GM08714 (cell line): ENCODE measurements at regions not wholly inside any gene's neighbourhood (a gene's known extent, or its start where the extent isn't known, plus 50 kb on each side); places are given as distances from the start of the nearest gene placed in this dataset.
"Not testable (repeated sequence)": the region's sequence is repeated elsewhere in the genome, so short reads cannot be mapped to it uniquely, and the experiment has no call there.

Experiments used
- H3K4me3 ChIP-seq: fragments of 200-500 bp; sonication (Bioruptor generic); 2 replicates; pipeline ENCODE4 v1.5.1; 2014; ENCODE audit warnings: mild to moderate bottlenecking, low read length, inconsistent platforms
- ZNF274 ChIP-seq: IDR thresholded peaks from 2 replicates; pipeline ENCODE4 v1.6.1; 2012; ENCODE audit warnings: mild to moderate bottlenecking, low read depth, low read length

DNA sequence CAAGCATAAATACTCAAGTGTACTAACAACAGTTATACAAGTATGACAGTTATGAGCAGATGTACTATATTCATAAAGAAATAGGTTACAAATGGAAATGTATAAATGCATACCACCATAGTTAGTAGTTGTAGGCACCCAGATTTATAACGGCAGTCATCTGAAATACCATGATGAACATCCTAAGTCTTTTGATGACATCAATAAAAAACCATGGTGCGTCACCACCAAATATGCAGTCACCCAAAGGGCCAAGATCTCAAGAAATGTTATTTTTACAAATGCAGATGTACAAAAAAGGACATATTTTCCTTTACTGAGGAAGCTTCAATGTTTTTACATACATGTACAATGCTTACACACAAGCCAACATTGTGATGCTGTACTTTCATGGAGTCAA, 70.8 kb upstream of the XPA start:
- TF ChIP-seq ZNF274 = no peak
- no peak overlapping the region for H3K4me3 ChIP-seq

DNA sequence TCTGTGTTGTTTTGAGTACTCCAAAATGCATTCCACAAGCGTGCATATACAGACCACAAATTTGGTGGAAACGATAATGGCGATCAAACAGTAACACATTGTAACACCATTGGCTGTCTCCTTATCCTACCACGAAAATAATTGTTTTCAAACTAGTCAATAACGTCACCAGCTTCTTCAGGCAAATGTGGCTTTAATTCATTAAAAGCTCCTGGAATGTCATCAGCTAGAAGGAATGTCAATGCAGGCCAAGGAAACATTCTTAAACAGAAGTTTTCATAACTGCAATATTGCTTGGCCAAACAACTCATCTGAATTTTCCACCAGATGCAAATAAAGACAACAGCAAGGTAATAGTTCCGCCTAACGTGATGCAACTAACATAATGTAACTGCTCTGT, 71.6 kb upstream of the XPA start:
- no peak for TF ChIP-seq ZNF274
- no peak overlapping the region for H3K4me3 ChIP-seq

DNA sequence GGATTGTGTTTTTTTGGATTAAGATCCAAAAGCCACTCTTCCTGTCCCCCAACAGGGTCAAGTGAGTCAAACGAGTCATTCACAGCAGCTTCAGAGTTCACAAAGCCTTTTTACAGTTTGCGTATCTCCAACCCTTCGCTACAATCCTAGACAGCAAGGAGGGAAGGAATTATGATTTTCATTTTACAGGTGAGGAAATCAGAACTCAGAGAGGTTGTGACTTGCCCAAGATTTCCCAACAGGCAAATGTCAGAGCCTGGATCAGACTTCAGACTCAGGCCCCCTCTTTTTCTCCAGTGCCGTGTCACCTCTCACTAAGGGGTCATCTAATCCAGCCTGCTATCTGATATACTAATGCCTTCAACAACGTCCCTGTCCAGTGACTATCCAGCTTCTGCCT, 72.1 kb upstream of the XPA start:
- no peak overlapping the region for H3K4me3 ChIP-seq
- no peak for TF ChIP-seq ZNF274

DNA sequence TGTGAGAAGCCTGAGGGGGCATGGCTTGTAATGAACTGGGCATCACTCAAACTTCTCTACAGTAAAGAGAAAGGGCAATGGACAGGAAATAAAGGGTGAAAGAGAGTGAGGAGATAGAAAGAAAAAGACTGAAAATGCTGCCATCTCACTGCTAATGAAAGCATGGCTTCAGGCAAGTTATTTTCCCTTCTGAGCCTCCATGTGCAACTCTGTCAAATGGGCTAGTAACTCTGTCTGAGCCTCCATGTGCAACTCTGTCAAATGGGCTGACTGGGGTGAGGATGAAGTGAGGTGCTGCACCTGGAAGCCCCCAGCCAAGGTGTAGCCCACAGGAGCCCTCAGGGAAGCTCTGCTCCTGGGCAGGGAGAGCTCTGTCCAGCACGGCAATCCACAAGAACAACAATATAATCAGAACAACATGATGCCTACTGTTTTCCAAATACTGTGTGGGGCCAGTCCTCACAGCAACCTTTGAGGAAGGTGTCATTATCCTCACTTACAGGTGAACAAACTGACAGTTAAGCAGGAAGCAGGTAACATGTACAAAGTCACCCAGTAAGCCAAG, 73.8 kb upstream of the XPA start:
- TF ChIP-seq ZNF274 = no peak
- no peak overlapping the region for H3K4me3 ChIP-seq

DNA sequence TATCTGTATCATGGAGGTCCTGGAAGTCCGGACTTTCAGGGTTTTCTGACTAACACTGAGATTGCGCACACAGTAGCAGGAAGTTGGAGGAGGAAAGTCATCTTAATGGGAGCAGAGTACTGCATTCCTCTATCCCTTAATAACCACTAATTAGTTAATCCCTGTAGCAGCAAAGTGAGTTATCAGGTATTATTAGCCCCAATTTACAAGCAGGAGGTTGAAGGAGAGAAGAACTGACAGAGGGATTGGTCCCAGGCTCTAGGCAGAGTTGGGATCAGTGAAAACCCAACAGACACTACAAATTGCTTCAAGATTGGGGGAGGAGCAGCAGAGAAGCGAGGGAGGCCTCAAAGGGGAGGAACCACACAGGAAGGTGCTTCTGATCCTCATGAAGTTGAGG, 74.5 kb upstream of the XPA start:
- TF ChIP-seq ZNF274 = no peak

DNA sequence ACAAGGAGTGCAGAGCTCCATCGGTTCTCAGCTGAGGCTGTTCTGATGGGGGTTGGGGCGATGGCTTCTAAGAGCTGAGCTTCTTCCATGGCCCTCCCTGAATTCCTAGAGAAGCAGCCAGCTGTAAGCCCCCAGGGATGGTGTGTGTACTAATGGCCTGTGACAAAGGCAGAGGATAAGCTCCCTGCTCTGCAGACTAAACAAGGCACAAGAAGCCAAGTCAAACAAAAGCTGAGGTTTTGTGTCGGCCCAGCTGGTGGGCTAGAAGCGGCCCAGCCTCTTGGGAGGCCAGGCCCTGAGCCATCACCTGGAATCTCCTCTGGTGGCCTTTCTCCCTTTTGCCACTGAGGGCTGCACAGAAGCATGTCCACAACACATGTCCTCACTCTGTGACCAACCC, 75.0 kb upstream of the XPA start:
- TF ChIP-seq ZNF274 = no peak
- no peak overlapping the region for H3K4me3 ChIP-seq

More for the DNA sequence above, 74.5 kb upstream of the XPA start:
- H3K4me3 ChIP-seq = no peak overlapping the region

DNA sequence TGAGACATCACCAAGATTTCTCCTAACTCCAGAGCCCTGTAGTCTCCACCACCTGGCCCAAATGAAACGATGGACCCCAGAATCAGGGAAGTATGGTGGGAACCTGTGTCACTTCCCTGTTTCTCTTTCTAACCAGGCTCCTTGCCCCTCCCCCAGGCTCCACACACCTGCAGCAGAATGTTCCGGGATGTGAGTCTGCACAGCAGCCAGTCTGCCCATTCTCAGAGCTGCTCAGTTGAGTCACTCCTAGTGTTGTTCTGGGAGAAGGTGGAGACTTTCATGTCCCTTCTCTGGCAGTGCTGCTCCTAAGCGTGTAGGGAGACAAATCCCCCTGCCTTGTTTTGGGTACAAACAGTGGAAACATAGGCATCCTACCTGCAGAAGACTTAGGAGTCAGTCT, 76.0 kb upstream of the XPA start:
- H3K4me3 ChIP-seq = no peak overlapping the region
- no peak for TF ChIP-seq ZNF274

DNA sequence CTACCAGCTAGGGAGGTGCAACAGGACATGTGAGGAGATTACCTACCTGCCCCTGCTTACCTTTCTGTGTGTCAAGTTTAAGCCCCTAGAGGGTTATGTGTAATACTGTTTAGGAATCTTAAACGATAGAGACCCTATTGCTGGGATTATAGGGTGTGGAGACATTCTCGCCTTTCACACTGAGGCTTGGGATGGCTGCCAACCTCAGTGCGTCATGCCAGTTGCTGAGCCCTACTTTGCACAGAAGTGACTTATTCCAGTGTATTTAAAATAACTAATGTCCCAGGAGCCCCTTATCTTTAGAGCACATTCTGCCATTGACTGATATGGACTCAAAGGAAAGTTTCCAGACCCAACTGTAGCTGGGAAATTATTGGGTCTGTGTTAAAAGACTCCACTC, 76.6 kb upstream of the XPA start:
- no peak for TF ChIP-seq ZNF274
- no peak overlapping the region for H3K4me3 ChIP-seq

DNA sequence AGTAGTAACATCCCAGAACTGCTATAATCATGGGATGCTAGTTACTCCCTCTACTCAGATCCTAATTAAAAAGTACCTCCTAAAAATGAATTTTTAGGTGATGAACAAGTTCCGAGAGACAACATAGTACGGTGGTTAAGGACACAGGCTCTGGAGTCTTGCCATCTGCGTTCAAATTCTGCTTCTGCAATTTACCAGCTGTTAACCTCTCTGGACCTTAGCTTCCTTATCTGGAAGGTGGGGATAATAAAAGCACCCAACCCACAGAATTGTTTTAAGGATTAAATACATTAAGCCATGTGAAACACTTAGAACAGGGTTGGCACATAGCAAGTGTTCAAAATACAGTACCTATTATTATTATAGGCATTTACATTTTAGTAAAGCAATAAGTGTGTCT, 77.5 kb upstream of the XPA start:
- H3K4me3 ChIP-seq = no peak overlapping the region
- no peak for TF ChIP-seq ZNF274

DNA sequence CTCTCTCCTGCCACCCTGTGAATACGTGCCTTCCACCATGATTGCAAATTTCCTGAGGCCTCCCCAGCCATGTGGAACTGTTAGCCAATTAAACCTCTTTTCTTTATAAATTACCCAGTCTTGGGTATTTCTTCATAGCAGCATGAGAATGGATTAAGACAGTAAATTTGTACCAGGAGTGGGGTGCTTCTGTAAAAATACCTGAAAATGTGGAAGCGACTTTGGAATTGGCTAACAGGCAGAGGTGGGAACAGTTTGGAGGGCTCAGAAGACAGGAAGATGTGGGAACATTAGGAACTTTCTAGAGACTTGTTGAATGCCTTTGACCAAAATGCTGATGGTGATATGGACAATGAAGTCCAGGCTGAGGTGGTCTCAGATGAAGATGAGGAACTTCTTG, 74.3 kb upstream of the FOXE1 start:
- H3K4me3 ChIP-seq = not testable (repeated sequence)

DNA sequence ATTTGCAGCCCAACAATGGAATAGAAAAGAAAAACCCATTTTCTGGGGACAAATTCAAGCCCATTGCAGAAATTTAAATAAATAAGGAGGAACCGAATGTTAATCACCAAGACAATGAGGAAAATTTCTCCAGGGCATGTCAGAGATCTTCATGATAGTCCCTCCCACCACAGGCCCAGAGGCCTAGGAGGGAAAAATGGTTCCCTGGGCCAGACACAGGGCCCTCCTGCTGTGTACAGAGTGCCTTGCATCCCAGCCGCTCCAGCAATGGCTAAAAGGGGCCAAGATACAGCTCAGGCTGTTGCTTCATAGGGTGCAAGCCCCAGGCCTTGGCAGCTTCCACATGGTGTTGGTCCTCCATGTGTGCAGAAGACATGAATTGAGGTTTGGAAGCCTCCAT, 73.4 kb upstream of the FOXE1 start:
- TF ChIP-seq ZNF274 = no peak
- H3K4me3 ChIP-seq = no peak overlapping the region

DNA sequence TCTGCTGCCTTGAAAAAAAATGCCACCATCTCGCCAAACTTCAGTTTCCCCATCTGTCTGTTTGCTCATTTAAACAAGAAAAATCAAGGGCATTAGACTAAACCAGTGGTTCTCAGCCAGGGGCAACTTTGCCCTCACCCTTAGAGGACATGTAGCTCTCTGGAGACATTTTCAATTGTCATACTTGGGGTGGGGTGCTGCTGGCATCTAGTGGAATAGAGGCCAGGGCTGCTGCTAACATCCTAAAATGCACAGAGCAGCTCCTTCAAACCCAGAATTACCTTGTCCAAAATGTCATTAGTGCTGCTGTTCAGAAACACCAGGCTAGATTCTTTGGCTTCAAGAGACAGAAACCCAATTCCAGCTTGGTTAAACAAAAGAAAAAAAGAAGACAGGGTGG, 71.1 kb upstream of the FOXE1 start:
- no peak for TF ChIP-seq ZNF274

DNA sequence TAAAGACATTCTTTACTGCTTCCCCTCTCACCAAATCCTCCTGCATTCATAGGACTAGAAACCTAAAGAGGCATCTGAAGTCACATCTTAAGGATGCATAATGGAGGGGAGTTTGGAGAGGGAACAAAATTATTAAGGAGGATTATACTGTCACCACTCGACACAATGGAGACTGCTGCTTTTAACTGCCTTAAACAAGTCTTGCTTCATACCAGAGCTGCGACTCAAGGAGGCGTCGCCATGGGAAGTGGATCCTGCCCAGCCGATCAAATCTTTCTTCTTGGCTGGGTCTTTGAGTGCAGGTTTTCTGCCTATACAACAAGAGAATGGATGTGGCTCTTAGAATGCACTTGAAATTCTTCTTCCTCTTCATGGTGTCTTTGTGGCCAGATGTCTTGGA, 66.7 kb upstream of the FOXE1 start:
- TF ChIP-seq ZNF274 = no peak
- no peak overlapping the region for H3K4me3 ChIP-seq

More for the DNA sequence above, 71.1 kb upstream of the FOXE1 start:
- no peak overlapping the region for H3K4me3 ChIP-seq

DNA sequence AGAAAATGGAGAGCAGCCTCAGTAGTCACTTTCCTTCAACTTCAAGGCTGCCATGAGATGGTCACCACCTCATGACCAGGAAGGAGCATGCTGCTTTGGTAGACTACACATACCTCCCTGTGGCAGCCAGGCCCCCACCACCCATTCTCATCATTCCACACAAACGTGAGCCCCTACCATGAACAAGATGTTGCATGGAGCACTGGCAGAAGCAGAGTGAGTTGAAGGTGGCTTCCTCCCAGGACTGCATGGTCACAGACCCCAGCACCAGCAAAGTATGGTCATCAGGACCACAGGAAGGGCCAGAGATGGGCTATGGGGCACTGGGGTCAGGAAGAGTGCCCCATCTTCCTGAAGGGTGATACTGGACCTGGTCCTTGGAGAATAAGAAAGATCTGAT, 65.5 kb upstream of the FOXE1 start:
- H3K4me3 ChIP-seq = no peak overlapping the region
- no peak for TF ChIP-seq ZNF274

DNA sequence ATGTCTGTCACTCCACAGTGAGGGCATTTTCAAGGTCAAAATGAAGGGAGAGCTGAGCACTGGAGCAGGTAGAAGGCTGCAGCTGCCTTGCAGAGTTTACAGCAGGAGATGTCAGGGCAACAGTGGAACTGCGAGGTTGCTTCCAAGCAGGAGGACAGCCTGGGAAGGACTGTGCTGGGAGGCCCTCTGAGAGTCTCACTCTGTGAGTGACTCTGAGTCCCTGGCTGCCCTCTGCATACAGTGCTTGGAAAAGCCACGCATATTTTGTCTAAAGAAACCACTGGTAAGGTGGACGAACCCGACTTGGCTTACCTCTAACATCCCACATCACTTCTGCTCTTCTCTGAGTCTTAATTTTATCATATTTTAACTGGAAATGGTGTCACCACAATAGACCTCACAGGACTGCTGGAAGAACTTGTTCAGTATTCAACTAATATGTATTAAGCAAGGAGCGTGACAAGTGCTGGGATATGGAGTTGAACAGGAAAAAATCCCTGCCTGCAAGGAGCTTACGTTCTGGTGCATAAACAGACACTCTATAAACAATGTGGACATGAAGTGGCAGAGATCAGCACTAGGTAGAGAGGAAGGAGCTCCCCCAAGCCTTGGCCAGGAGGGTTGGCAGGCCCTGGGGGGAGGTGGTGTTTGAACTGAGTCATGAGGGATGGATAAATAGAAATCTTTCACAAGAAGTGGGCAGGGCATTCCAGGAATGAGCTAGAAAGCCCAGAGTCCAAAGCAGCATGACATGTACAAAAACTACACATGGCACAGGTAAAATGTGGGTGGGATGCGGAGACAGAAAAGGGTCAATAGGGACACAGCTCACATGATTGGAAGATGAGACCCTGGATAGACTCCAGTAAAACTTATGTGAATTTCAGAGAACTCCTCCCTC, 64.0 kb upstream of the FOXE1 start:
- TF ChIP-seq ZNF274 = no peak
- no peak overlapping the region for H3K4me3 ChIP-seq

DNA sequence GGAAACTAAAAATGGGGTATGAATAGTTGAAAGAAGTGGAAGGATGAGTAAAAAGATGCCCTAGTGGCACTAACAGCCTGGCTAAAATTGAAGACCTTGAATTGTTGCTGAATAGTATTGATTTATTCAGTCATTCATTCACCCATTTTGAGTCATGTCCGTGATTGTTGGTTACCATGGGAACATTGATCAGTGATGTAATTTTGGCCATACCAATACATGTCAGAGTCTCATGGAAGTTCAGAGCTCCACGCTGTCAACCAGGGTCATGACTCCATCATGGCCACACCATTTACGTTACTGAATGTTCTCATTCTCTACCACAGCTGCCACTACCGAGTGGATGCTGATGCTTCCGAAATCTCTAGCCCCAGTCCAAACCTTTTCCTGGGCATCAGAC, 62.5 kb upstream of the FOXE1 start:
- H3K4me3 ChIP-seq = no peak overlapping the region
- no peak for TF ChIP-seq ZNF274
